Aorta (tissue), 5 donors: ENCODE measurements at regions not wholly inside any gene's neighbourhood (a gene's known extent, or its start where the extent isn't known, plus 50 kb on each side); places are given as distances from the start of the nearest gene placed in this dataset.

Experiments
- ATAC-seq: fragments of 200-7000 bp; cut with Tn5 transposase; one replicate; pipeline ENCODE4 v1.9.1; 2022; ENCODE audit warnings: moderate library complexity; ENCODE audit not compliant: low FRiP score
- DNase-seq, 2 donors: peaks; one replicate each; pipeline ENCODE4 v3.0.0-alpha.2; 2020
- H3K27ac ChIP-seq, 2 donors: one replicate each; pipeline ENCODE4 v1.5.1; 2013; ENCODE audit warnings: low read length in 2 of 2, mild to moderate bottlenecking in 2 of 2, moderate library complexity in 2 of 2, control low read depth in 1 of 2, inconsistent platforms in 1 of 2, low read depth in 1 of 2
- H3K27me3 ChIP-seq, 2 donors: one replicate each; pipeline ENCODE4 v1.6.1; 2013; ENCODE audit warnings: control low read depth in 1 of 2, low read length in 1 of 2, mild to moderate bottlenecking in 1 of 2, moderate library complexity in 1 of 2; ENCODE audit not compliant: insufficient read depth in 2 of 2, control insufficient read depth in 1 of 2
- H3K36me3 ChIP-seq, 2 donors: one replicate each; pipeline ENCODE4 v1.6.1; 2013; ENCODE audit warnings: control low read depth in 1 of 2, low read length in 1 of 2, mild to moderate bottlenecking in 1 of 2; ENCODE audit not compliant: insufficient read depth in 2 of 2, control insufficient read depth in 1 of 2
- H3K4me1 ChIP-seq, 2 donors: one replicate each; pipeline ENCODE4 v1.6.1; 2013; ENCODE audit warnings: low read length in 2 of 2, control low read depth in 1 of 2, mild to moderate bottlenecking in 1 of 2, moderate library complexity in 1 of 2; ENCODE audit not compliant: insufficient read depth in 2 of 2, control insufficient read depth in 1 of 2
- H3K4me3 ChIP-seq, 2 donors: one replicate each; pipeline ENCODE4 v1.5.1; 2013; ENCODE audit warnings: low read length in 2 of 2, control low read depth in 1 of 2, mild to moderate bottlenecking in 1 of 2
- H3K9me3 ChIP-seq: one replicate; pipeline ENCODE4 v1.6.1; 2013; ENCODE audit warnings: mild to moderate bottlenecking, low read length; ENCODE audit not compliant: control insufficient read depth
- whole genome bisulfite sequencing, 2 donors: extraction: QIAGEN DNeasy Blood & Tissue Kit; methylation state at CpG; one replicate each; pipeline ENCODE4 v1.1.7; 2013; 5-methylcytosine and 5-hydroxymethylcytosine counted together
- intact Hi-C, 2 donors: fragments of 100-400 bp; cut with DNase I; formaldehyde crosslinking; loops; one replicate each; pipeline versions ENCODE4 v1.14.2 to v1.15.0; 2022
- donor health status: healthy with polysubstance abuse.
- donor health status: Bipolar disorder and iron deficiency.
- donor health status: DM: no; HTN: no; CAD: no.
- donor health status: DM: no; HTN: no; CAD: no.
- donor health status: DM: yes; HTN: yes; CAD: no.

DNA sequence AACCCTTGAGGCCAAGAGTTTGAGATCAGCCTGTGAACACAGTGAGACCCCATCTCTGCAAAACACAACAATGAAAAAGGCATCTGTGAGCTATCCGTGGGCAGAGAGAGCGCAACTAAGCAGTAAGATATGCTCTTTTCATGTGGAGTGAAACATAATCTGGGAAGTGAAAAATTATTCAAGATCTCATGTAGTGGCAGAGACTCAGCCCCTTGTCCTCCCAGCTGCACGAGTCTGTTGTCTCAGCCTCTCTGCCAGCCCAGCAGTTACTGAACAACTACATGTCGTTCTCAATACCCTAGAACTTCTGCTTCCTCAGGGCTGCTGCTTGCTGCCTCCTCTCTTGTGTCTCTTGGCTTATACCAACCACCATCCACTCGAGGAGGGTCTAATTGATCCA is 61.3 kb upstream of the WDR26 start:
- Histone ChIP-seq H3K27me3 (no peaks in the 10 kb centered on the region), H3K4me1 (no peaks in the 10 kb centered on the region), H3K9me3 (no peaks in the 10 kb centered on the region), H3K4me3 (no peak overlapping the region), H3K36me3 (no peaks in the 10 kb centered on the region), H3K27ac (no peak overlapping the region)
- peak in 1 of 2 donors; percentile 58 for DNase-seq
- 81 to 82% methylated on average over 5 of the region's 5 CpGs for WGBS, 2 donors
- ATAC-seq: no peak
- intact Hi-C loops: loop anchor here in 1 of 2 donors (5.0 kb wide), 1 partner anchor 69 kb away; no protein-coding TSS in a partner anchor

DNA sequence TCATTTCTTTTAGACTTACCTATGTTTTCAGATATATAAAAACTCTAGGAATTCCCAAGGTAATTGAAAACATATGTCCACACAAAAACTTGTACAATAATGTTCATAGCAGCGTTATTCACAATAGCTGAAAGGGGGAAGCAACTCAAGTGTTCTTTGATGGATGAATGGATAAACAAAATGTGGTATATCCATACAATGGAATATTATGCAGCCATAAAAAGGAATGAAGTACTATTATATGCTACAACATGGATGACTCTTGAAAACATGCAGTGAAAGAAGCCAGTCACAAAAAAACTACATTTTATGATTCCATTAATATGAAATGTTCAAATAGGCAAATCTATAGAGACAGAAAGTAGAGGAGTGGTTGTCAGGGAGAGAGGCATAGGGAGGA is 62.2 kb upstream of the WDR26 start:
- no peak overlapping the region for H3K27ac ChIP-seq
- ATAC-seq: no peak
- no peaks in the 10 kb centered on the region for H3K36me3 ChIP-seq
- no peaks in the 10 kb centered on the region for H3K4me1 ChIP-seq
- no peak for DNase-seq
- no peak overlapping the region for H3K4me3 ChIP-seq
- intact Hi-C loops: loop anchor here in 1 of 2 donors (5.0 kb wide), 1 partner anchor 70 kb away; no protein-coding TSS in a partner anchor
- no peaks in the 10 kb centered on the region for H3K9me3 ChIP-seq
- H3K27me3 ChIP-seq: no peaks in the 10 kb centered on the region
- 95 to 100% methylated on average over 1 of the region's 1 CpG for WGBS, 2 donors

DNA sequence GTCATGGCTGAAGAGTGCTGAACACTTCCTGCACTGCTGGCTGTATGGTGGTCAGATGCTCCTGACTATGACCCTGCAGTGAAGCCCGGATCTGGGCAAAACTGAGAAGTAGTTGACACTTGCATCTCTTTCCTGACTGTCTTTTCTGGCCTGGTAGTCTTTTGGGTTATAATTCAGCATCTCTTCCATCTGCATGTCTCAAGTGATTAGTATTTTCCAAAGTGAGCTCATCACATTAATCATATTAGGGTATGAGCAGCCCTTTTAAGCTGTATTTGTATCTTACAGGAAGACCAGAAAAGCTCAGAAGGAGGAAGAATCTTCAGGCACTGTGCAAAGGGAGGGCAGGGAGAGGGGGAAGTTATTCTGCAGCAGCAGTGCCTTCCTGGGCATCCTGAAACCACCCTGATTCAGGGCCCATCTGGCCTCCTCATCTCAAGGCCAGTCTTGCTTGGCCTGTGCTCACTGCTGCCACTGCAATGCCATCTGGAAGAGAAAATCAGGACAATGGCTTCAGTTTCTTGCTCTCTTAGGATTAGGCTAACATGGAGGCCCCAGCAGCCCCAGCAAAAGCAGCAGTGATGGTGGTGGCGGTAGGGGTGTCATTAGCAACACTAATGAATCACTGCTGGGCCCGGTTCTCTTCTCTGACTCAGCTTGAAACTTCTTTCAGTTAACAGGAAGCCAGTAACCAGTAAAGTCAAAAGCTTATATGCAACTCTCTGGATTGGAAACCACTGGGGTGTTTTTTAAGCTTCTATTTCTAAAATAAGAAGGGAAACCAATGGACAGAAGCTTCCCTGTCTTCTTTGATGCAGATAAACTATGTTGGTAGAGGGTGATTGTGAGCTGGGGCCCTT is 63.3 kb upstream of the WDR26 start:
- intact Hi-C loops: loop anchor here in 1 of 2 donors (5.0 kb wide), 1 partner anchor 71 kb away; no protein-coding TSS in a partner anchor
- no peak overlapping the region for H3K4me3 ChIP-seq

DNA sequence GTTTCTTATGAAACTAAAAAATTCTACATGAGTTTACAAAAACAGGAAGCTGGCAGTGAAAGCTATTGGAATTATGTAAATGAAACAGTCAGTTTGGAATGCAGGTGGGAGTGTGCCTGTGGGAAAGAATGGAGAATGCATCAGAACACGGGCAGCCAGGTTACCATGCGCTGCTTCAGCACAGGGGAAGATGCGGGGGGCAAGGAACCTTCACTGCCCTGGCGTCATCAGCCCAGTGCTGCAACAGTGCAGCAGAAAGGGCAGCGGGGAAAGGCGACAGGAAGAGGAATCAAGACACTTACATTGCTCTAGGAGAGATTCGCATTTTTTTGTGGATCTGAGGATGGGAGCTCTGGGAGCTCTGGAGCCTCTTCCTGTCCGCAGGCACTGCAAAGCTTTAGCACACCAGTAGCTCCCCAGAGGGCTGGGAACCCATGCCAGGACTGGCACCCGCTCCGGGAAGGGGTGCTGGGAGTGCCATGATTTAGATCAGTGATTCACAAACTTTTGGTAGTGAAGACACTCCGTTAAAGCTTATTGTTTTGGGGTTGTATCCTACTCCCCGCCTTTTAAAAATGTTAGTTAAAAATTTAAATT is 64.1 kb upstream of the WDR26 start:
- no peaks in the 10 kb centered on the region for H3K9me3 ChIP-seq
- H3K36me3 ChIP-seq: no peaks in the 10 kb centered on the region
- DNase-seq (peak in 1 of 2 donors; percentile 64), ATAC-seq (no peak)
- H3K27me3 ChIP-seq: no peaks in the 10 kb centered on the region
- no peak overlapping the region for H3K4me3 ChIP-seq
- intact Hi-C loops: loop anchor here in 1 of 2 donors (5.0 kb wide), 1 partner anchor 71 kb away; no protein-coding TSS in a partner anchor
- H3K27ac ChIP-seq: peak overlapping the region; percentile 33 to 70
- H3K4me1 ChIP-seq: no peaks in the 10 kb centered on the region
- WGBS, 2 donors: 77 to 82% methylated on average over 12 of the region's 12 CpGs

More for the DNA sequence above, 63.3 kb upstream of the WDR26 start:
- Histone ChIP-seq H3K27me3 (no peaks in the 10 kb centered on the region), H3K27ac (peak overlapping the region; percentile 33 to 87), H3K9me3 (no peaks in the 10 kb centered on the region), H3K4me1 (no peaks in the 10 kb centered on the region), H3K36me3 (no peaks in the 10 kb centered on the region)
- WGBS, 2 donors: 38 to 42% methylated on average over 3 of the region's 3 CpGs
- DNase-seq (peak; percentile 79 to 80), ATAC-seq (peak; percentile 43)

DNA sequence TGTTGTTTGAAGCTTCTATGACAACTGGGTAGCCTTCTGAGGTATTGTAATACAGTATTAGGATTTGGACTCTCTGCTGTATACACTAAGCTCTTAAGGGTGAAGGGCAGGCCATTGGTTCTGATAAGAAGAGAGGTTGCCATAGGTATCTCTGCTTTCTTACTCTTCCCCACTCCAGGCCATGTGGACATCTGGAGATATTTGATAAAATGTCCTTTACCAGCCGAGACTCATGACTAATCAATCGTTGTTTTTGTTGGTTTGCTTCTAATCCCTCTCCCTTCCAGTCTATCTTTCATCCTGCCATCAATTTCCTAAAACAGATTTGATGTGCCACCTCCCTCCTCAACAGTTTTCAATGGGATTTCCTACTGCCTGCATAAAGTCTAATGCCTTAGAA is 64.6 kb upstream of the WDR26 start:
- intact Hi-C loops: loop anchor here in 1 of 2 donors (5.0 kb wide), 1 partner anchor 72 kb away; no protein-coding TSS in a partner anchor
- H3K36me3 ChIP-seq: no peaks in the 10 kb centered on the region
- no peak for ATAC-seq

DNA sequence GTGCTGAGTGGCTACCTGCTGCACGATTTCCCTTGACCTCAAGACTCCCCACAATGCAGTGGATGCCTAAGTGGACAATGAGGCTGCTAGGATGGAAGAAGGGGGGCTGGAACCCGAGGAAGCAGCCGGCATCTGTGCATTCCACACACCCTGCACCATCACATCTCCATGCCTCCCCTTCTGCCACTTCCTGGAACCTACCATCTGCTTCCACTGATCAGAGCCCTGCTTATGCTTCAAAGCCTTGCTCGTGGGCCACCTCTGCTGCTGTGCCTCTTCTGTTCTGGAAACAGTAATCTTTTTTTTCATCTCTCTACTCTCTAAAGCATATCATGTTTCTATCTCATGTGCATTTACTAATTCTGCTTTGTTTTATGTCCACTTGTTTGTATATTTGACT is 66.2 kb upstream of the WDR26 start:
- Histone ChIP-seq H3K4me3 (no peak overlapping the region), H3K27me3 (no peaks in the 10 kb centered on the region), H3K36me3 (no peaks in the 10 kb centered on the region), H3K4me1 (no peaks in the 10 kb centered on the region), H3K9me3 (no peaks in the 10 kb centered on the region), H3K27ac (no peak overlapping the region)
- WGBS, 2 donors: 93 to 94% methylated on average over 4 of the region's 4 CpGs
- intact Hi-C loops: no loop called here
- DNase-seq: no peak
- ATAC-seq: no peak

More for the DNA sequence above, 64.6 kb upstream of the WDR26 start:
- H3K4me3 ChIP-seq: no peak overlapping the region
- no peak for DNase-seq
- H3K27me3 ChIP-seq: no peaks in the 10 kb centered on the region
- 51 to 52% methylated on average over 2 of the region's 2 CpGs for WGBS, 2 donors
- H3K27ac ChIP-seq: peak overlapping the region in 1 of 2 donors; percentile 10
- H3K9me3 ChIP-seq: no peaks in the 10 kb centered on the region
- no peaks in the 10 kb centered on the region for H3K4me1 ChIP-seq

DNA sequence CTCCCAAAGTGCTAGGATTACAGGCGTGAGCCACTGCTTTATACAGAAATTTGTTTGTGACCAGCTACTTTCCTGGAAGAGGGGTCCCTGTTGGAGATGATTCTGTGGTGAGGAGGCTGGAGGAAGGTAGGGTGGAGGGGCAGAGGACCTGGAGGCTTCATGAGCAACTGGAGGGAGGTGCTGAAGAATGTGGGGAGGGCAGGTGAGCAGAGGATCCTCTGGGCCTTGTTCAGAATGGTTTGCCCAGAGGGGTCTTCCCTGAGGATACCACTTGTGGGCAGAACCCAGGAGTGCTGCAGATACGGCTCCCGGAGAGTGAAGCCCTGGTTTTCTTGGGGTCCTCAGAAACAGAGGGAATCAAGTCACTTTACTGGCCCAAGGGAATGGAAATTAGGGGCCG is 67.2 kb upstream of the WDR26 start:
- 97 to 99% methylated on average over 4 of the region's 4 CpGs for whole genome bisulfite sequencing, 2 donors
- H3K27me3 ChIP-seq: no peaks in the 10 kb centered on the region

DNA sequence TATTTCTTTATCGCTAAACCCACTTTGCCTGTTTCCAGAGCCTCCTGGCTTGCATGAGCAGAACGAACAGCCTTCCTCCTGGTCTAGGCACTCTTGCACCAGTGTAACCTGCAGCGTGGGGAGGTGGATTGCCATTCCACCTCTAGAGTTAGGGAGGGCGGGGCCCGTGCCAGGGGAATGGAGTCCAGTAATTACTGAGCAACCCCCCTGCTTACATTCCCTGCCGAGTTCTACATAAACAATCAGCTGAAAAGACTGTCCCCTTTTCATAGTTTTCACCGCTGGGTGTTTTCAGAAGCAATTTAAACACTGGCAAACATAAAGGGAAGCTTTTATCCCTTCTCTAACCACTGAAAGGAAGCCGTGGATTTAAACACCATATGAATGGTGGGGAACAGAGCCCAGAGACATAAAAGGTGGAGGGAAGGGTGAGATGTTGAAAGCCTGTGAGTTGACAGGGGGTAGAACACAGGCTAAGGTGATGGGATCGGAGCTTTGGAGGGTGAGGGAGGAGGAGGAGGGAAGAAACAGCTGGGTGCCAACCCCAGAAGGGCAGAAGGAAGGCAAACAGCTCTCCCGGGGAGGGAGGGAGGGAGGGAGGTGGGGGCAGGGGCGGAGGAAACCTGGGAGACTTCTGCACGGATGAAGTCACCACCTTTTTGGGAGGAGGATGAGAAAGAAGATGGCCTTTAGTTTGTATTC is 68.0 kb upstream of the WDR26 start:
- H3K27me3 ChIP-seq: no peaks in the 10 kb centered on the region
- H3K9me3 ChIP-seq: no peaks in the 10 kb centered on the region
- H3K27ac ChIP-seq: peak overlapping the region; percentile 31 to 55
- H3K36me3 ChIP-seq: no peaks in the 10 kb centered on the region
- WGBS, 2 donors: 21 to 23% methylated on average over 10 to 12 of the region's 12 CpGs
- DNase-seq (no peak), ATAC-seq (no peak)
- H3K4me3 ChIP-seq: no peak overlapping the region
- H3K4me1 ChIP-seq: no peaks in the 10 kb centered on the region
- intact Hi-C loops: no loop called here

More for the DNA sequence above, 67.2 kb upstream of the WDR26 start:
- intact Hi-C loops: no loop called here
- ATAC-seq: no peak
- Histone ChIP-seq H3K4me1 (no peaks in the 10 kb centered on the region), H3K9me3 (no peaks in the 10 kb centered on the region), H3K4me3 (no peak overlapping the region), H3K27ac (peak overlapping the region in 1 of 2 donors; percentile 32), H3K36me3 (no peaks in the 10 kb centered on the region)
- DNase-seq: no peak
